Thyroid gland (tissue), 4 donors: ENCODE measurements at regions not wholly inside any gene's neighbourhood (a gene's known extent, or its start where the extent isn't known, plus 50 kb on each side); places are given as distances from the start of the nearest gene placed in this dataset.

Experiments
- DNase-seq, 2 donors: peaks; one replicate each; pipeline ENCODE4 v3.0.0-alpha.2; 2019
- H3K27ac ChIP-seq, 3 donors: fragments of 200-600 bp; sonication (generic); 1 replicate in 2 of 3; 2 replicates in 1 of 3; pipeline ENCODE4 v1.5.1; 2016 to 2019; ENCODE audit warnings: mild to moderate bottlenecking in 1 of 3, moderate library complexity in 1 of 3
- H3K27me3 ChIP-seq: fragments of 200-600 bp; sonication (generic); one replicate; pipeline ENCODE4 v1.5.1; 2019
- H3K36me3 ChIP-seq, 2 donors: fragments of 200-600 bp; sonication (generic); one replicate each; pipeline ENCODE4 v1.5.1; 2016 to 2019
- H3K4me1 ChIP-seq, 2 donors: fragments of 200-600 bp; sonication (generic); one replicate each; pipeline ENCODE4 v1.5.1; 2017 to 2019
- H3K4me3 ChIP-seq, 3 donors: fragments of 200-600 bp; sonication (generic); replicated peaks in 1 of 3; 1 replicate in 2 of 3; 2 replicates in 1 of 3; pipeline ENCODE4 v1.5.1; 2016; ENCODE audit warnings: mild to moderate bottlenecking in 1 of 3
- H3K9me3 ChIP-seq: fragments of 200-600 bp; sonication (generic); one replicate; pipeline ENCODE4 v1.5.1; 2017
- CTCF ChIP-seq, 6 experiments: fragments of 200-600 bp in 3 of 6; fragments of 450-650 bp in 3 of 6; sonication (generic) in 3 of 6; IDR thresholded peaks; one replicate each; pipeline ENCODE4 v1.5.1; 2016 to 2019; ENCODE audit warnings: antibody characterized with exemption in 6 of 6, mild to moderate bottlenecking in 2 of 6, inconsistent platforms in 1 of 6, moderate library complexity in 1 of 6
- POLR2A ChIP-seq, 2 donors: fragments of 450-650 bp; IDR thresholded peaks; one replicate each; pipeline ENCODE4 v1.6.1; 2017; ENCODE audit warnings: antibody characterized with exemption in 2 of 2, mild to moderate bottlenecking in 2 of 2, moderate library complexity in 1 of 2
- WGBS, 2 donors: methylation state at CpG; one replicate each; pipeline ENCODE4 v1.1.5; 2017; 5-methylcytosine and 5-hydroxymethylcytosine counted together
- intact Hi-C: fragments of 100-400 bp; cut with DNase I; formaldehyde crosslinking; loops from one replicate; pipeline ENCODE4 v1.15.1; 2023

GRCh38 chr4:138952411-138952810 lies 63.2 kb upstream of the NOCT start:
- Histone ChIP-seq H3K36me3 (no peaks in the 10 kb centered on the region), H3K4me1 (no peaks in the 10 kb centered on the region), H3K9me3 (no peaks in the 10 kb centered on the region), H3K4me3 (no peak overlapping the region), H3K27me3 (no peaks in the 10 kb centered on the region), H3K27ac (no peak overlapping the region)
- intact Hi-C loops, result no loop called here
- TF ChIP-seq CTCF (IDR thresholded peaks at IDR 0.05), result no peak
- TF ChIP-seq POLR2A (IDR thresholded peaks at IDR 0.05), result no peak
- DNase-seq, result no peak

GRCh38 chr4:138951764-138952163 lies 63.8 kb upstream of the NOCT start:
- H3K36me3 ChIP-seq, result no peaks in the 10 kb centered on the region
- no peaks in the 10 kb centered on the region for H3K9me3 ChIP-seq
- no peaks in the 10 kb centered on the region for H3K27me3 ChIP-seq
- no peak for DNase-seq
- H3K4me1 ChIP-seq, result no peaks in the 10 kb centered on the region
- WGBS, 2 donors, result 95 to 97% methylated on average over 1 of the region's 1 CpG
- H3K27ac ChIP-seq, result no peak overlapping the region
- TF ChIP-seq POLR2A (IDR thresholded peaks at IDR 0.05) (no peak), CTCF (IDR thresholded peaks at IDR 0.05) (no peak)
- intact Hi-C loops, result no loop called here
- H3K4me3 ChIP-seq, result no peak overlapping the region

- Histone ChIP-seq H3K36me3 (no peaks in the 10 kb centered on the region), H3K27ac (no peak overlapping the region), H3K4me1 (no peaks in the 10 kb centered on the region), H3K27me3 (no peaks in the 10 kb centered on the region), H3K4me3 (no peak overlapping the region), H3K9me3 (no peaks in the 10 kb centered on the region)
- intact Hi-C loops, result no loop called here
- TF ChIP-seq POLR2A (IDR thresholded peaks at IDR 0.05) (no peak), CTCF (IDR thresholded peaks at IDR 0.05) (no peak)
- no peak for DNase-seq
- WGBS, 2 donors, result 71 to 87% methylated on average over 4 of the region's 4 CpGs
Observed at GRCh38 chr4:138949866-138950265, 65.7 kb upstream of the NOCT start.

DNA sequence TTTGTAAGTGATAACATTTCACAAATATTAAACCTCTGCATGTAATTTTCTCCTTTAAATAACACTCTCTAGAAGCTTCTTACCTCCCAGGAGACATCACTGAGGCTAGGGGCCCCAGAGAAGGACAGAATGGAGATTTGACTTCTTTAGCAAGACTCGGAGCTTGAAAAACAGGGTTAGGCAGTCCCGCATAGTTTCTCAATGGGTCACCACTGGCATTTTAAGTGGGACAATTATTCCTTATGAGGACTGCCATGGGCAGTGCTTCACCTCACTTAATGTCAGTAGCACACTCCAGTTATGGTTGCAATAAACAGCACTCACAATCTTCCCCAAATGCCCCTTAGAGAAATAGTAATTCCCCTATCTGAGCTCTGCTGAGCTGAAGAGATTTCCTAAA lies 66.7 kb upstream of the NOCT start:
- 78 to 85% methylated on average over 2 of the region's 2 CpGs for WGBS, 2 donors
- Histone ChIP-seq H3K4me1 (no peaks in the 10 kb centered on the region), H3K27me3 (no peaks in the 10 kb centered on the region), H3K4me3 (no peak overlapping the region), H3K27ac (no peak overlapping the region), H3K36me3 (no peaks in the 10 kb centered on the region), H3K9me3 (no peaks in the 10 kb centered on the region)
- no peak for DNase-seq
- TF ChIP-seq CTCF (IDR thresholded peaks at IDR 0.05) (no peak), POLR2A (IDR thresholded peaks at IDR 0.05) (no peak)
- intact Hi-C loops, result no loop called here

GRCh38 chr4:138946306-138946705 lies 69.3 kb upstream of the NOCT start:
- no peaks in the 10 kb centered on the region for H3K9me3 ChIP-seq
- no peak overlapping the region for H3K4me3 ChIP-seq
- H3K27me3 ChIP-seq, result no peaks in the 10 kb centered on the region
- no peak for DNase-seq
- H3K36me3 ChIP-seq, result no peaks in the 10 kb centered on the region
- H3K4me1 ChIP-seq, result no peaks in the 10 kb centered on the region
- no peak overlapping the region for H3K27ac ChIP-seq
- 63 to 83% methylated on average over 1 of the region's 1 CpG for WGBS, 2 donors
- TF ChIP-seq POLR2A (IDR thresholded peaks at IDR 0.05) (no peak), CTCF (IDR thresholded peaks at IDR 0.05) (no peak)
- intact Hi-C loops, result no loop called here
